ENCODE measurements at regions not wholly inside any gene's neighbourhood (a gene's known extent, or its start where the extent isn't known, plus 50 kb on each side); places are given as distances from the start of the nearest gene placed in this dataset.

DNA sequence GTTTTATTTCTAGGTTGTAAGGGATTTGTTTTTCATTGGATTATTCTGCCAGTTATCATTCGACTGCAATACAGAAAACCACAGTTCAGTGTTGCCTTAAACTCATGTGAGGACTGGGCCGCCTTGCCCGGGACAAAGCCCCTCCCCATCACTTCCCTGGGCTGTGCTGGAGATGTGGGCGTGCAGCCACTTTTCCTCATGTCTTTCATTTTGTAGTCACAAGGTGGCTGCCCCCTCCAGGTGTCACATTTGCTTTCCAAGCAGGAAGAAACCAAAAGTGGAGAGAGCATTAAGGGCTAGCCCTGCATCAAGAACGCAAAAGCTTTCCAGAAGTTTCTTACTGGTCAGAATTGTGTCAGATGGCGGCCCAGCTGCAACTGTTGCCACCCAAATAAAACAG is 492.5 kb upstream of the ID2 start:
- no peak overlapping the region for H3K9ac ChIP-seq (ENCODE audit: low read depth, low read length)
- H3K9me3 ChIP-seq (ENCODE audit: control insufficient read depth, insufficient read depth, low read length), result no peaks in the 10 kb centered on the region
- no peak overlapping the region for H3K4me3 ChIP-seq (ENCODE audit: low read depth, low read length)
- no peaks in the 10 kb centered on the region for H3K36me3 ChIP-seq (ENCODE audit: control insufficient read depth, insufficient read depth, low read length)
- no peaks in the 10 kb centered on the region for H3K27me3 ChIP-seq (ENCODE audit: control insufficient read depth, insufficient read depth, low read length)
- peaks cover 12% of the 10 kb centered on the region for H3K4me1 ChIP-seq (ENCODE audit: control insufficient read depth, insufficient read depth, low read length)

DNA sequence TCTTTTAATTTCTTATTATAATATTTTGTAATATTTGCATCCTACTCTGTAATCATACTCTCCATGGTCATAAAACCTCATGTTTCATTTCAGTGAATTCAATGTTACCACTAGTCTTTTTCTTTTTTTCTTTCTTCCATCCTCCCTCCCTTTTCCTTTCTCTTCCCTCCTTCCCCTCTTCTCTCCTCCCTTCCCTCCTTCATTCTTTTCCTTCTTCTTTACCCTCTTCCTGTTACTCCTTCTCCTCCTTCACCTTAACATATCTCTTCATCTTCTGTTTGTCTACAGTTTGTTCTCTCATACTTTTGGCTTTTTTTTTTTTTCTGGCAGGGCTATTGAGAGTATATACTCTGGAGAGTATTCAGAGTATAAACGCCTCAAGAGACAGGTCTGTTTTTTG is 491.6 kb upstream of the ID2 start:
- peaks cover 12% of the 10 kb centered on the region for H3K4me1 ChIP-seq (ENCODE audit: control insufficient read depth, insufficient read depth, low read length)
- H3K27me3 ChIP-seq (ENCODE audit: control insufficient read depth, insufficient read depth, low read length), result no peaks in the 10 kb centered on the region
- no peaks in the 10 kb centered on the region for H3K36me3 ChIP-seq (ENCODE audit: control insufficient read depth, insufficient read depth, low read length)
- no peak overlapping the region for H3K9ac ChIP-seq (ENCODE audit: low read depth, low read length)
- no peaks in the 10 kb centered on the region for H3K9me3 ChIP-seq (ENCODE audit: control insufficient read depth, insufficient read depth, low read length)
- H3K4me3 ChIP-seq (ENCODE audit: low read depth, low read length), result no peak overlapping the region

DNA sequence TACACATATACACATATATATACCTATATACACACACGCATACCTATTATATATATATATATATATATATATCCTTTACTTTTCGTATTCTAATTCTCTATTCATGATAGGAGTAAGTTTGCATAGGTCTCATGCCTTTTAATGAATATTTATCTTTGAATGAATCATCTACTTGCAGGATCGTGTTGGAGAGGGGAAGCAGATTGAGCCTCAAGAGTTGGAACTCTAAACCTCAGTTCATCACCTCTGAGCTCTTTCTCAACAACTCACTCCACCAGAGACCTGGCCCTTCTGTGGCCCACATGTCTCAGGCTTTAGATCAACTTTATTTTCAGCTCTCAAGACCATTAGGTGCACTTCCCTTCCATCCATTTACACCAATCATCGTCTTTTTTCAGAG is 490.4 kb upstream of the ID2 start:
- H3K4me3 ChIP-seq (ENCODE audit: low read depth, low read length), result no peak overlapping the region
- H3K27me3 ChIP-seq (ENCODE audit: control insufficient read depth, insufficient read depth, low read length), result no peaks in the 10 kb centered on the region
- H3K36me3 ChIP-seq (ENCODE audit: control insufficient read depth, insufficient read depth, low read length), result no peaks in the 10 kb centered on the region
- H3K9ac ChIP-seq (ENCODE audit: low read depth, low read length), result no peak overlapping the region
- no peaks in the 10 kb centered on the region for H3K9me3 ChIP-seq (ENCODE audit: control insufficient read depth, insufficient read depth, low read length)
- H3K4me1 ChIP-seq (ENCODE audit: control insufficient read depth, insufficient read depth, low read length), result peaks cover 12% of the 10 kb centered on the region

DNA sequence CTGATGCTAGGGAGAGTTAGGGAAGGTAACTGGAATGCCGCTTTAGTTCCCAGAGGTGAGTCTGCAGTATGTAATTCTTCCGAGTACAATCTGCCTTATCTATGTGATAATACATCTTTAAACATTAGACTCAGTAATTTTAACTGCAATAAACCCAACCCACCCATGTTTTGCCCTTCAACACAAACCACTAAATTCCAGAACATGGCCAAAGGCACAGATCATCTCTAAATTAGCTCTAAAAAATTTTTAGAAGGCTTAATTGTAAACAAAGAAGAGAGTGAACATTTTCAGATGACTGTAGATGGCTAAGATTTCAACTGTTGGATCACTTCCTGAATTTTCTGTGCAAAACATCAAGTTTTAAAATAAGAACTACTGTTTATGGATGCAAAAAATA is 488.7 kb upstream of the ID2 start:
- H3K4me3 ChIP-seq (ENCODE audit: low read depth, low read length), result no peak overlapping the region
- no peak overlapping the region for H3K9ac ChIP-seq (ENCODE audit: low read depth, low read length)
- H3K9me3 ChIP-seq (ENCODE audit: control insufficient read depth, insufficient read depth, low read length), result no peaks in the 10 kb centered on the region
- no peaks in the 10 kb centered on the region for H3K27me3 ChIP-seq (ENCODE audit: control insufficient read depth, insufficient read depth, low read length)
- H3K36me3 ChIP-seq (ENCODE audit: control insufficient read depth, insufficient read depth, low read length), result no peaks in the 10 kb centered on the region
- peaks cover 12% of the 10 kb centered on the region for H3K4me1 ChIP-seq (ENCODE audit: control insufficient read depth, insufficient read depth, low read length)

DNA sequence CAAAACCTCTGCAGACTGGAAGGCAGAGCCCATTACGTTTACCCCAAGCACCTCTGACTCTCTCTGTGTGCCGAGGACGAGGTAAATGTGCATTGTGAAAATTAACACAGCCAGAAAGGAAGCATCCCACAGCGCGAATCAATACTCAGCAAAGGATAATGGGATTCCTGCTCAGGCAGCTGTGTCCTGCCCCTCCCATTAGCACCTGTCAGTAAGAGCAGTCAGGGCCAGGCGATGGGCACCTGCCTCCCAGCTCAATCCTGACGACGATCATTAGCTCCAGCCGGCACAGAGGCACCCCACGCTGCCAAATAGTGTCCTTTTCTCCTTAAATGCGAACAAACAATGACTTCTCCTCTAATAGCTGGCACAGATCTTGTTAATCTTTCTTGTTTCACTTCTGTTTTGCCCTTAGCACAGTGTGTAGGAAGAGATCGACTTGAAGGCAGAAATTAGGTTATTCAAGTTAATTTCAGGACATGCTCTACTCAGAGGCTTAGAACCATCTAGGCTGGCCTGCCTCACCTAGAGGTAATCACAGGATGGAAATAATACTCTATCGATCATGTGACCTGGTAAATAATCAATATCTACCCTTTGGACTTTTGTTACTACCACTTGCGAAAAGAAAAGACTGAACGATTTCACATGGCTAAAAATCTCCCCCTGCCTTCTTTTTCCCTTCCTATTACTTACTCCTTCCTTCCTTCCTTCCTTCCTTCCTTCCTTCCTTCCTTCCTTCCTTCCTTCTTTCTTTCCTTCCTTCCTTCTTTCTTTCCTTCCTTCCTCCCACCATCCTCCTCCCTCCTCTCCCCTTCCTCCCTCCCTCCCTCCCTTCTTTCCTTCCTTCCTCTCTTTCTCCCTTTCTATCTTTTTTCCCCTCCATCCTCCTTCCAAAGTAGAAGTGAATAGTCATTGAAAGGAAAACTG is 487.9 kb upstream of the ID2 start:
- H3K4me1 ChIP-seq (ENCODE audit: control insufficient read depth, insufficient read depth, low read length), result peaks cover 12% of the 10 kb centered on the region
- no peaks in the 10 kb centered on the region for H3K9me3 ChIP-seq (ENCODE audit: control insufficient read depth, insufficient read depth, low read length)
- no peaks in the 10 kb centered on the region for H3K36me3 ChIP-seq (ENCODE audit: control insufficient read depth, insufficient read depth, low read length)
- H3K27me3 ChIP-seq (ENCODE audit: control insufficient read depth, insufficient read depth, low read length), result no peaks in the 10 kb centered on the region
- no peak overlapping the region for H3K9ac ChIP-seq (ENCODE audit: low read depth, low read length)
- H3K4me3 ChIP-seq (ENCODE audit: low read depth, low read length), result no peak overlapping the region

DNA sequence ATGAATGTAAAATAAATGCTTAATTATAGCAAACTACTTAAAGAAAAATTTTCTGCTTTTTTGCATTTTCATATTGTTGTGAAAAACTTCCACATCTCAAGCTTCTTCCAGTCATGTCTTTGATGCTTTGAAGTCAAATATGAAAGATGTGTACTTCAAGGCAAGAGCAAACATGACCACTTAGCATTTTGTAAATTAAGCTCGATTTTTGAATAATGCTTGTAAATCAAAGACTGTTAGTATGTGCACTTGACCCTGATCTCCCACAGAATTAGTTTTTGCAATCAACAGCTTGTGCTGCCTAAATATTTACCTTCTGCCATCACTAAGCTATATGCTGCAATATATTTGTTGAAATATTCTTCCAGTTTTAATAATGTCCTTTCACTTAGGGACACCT is 486.1 kb upstream of the ID2 start:
- no peaks in the 10 kb centered on the region for H3K27me3 ChIP-seq (ENCODE audit: control insufficient read depth, insufficient read depth, low read length)
- no peak overlapping the region for H3K9ac ChIP-seq (ENCODE audit: low read depth, low read length)

DNA sequence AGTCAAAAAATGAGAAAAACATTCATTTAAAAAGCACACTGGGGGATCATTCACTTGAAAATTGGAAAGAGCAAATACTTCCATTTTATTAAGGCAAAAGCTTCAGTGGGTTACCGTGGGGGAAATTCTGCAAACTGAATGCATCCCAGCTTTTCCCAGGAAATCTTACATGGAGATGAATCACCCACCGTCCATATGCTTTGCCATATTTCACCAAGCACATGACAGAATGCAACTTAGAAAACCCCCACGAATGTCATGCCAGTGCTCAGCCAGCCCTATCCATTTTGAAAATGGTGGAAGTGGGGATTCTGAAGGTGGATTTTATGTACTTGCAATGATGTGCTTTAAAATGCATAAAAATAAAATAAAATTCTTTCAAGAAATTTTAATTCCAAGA is 485.5 kb upstream of the ID2 start:
- H3K9ac ChIP-seq (ENCODE audit: low read depth, low read length), result no peak overlapping the region
- no peaks in the 10 kb centered on the region for H3K27me3 ChIP-seq (ENCODE audit: control insufficient read depth, insufficient read depth, low read length)
- peaks cover 12% of the 10 kb centered on the region for H3K4me1 ChIP-seq (ENCODE audit: control insufficient read depth, insufficient read depth, low read length)

More for the DNA sequence above, 486.1 kb upstream of the ID2 start:
- Histone ChIP-seq H3K4me1 (ENCODE audit: control insufficient read depth, insufficient read depth, low read length) (peaks cover 12% of the 10 kb centered on the region), H3K4me3 (ENCODE audit: low read depth, low read length) (no peak overlapping the region), H3K36me3 (ENCODE audit: control insufficient read depth, insufficient read depth, low read length) (no peaks in the 10 kb centered on the region), H3K9me3 (ENCODE audit: control insufficient read depth, insufficient read depth, low read length) (no peaks in the 10 kb centered on the region)

DNA sequence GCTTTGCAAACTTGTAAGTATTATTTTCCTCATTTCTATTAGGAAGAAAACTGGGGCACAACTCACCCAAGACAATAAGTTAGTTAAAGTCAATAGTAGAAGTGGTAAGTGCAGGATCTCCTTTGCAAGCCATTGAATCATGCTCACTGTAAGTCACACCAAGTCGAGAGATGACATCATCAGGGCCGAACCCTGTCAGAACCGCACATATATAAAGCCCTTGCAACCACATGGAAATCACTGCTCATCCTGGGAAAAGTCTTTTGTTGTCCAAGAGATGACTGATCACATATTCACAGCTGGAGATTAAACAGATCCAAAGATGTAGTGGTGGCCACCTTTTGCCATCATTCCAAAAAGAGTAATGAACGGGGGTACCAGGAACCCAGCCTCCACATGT is 484.8 kb upstream of the ID2 start:
- Histone ChIP-seq H3K9me3 (ENCODE audit: control insufficient read depth, insufficient read depth, low read length) (no peaks in the 10 kb centered on the region), H3K4me3 (ENCODE audit: low read depth, low read length) (no peak overlapping the region), H3K36me3 (ENCODE audit: control insufficient read depth, insufficient read depth, low read length) (no peaks in the 10 kb centered on the region), H3K9ac (ENCODE audit: low read depth, low read length) (no peak overlapping the region), H3K4me1 (ENCODE audit: control insufficient read depth, insufficient read depth, low read length) (peaks cover 12% of the 10 kb centered on the region), H3K27me3 (ENCODE audit: control insufficient read depth, insufficient read depth, low read length) (no peaks in the 10 kb centered on the region)

More for the DNA sequence above, 485.5 kb upstream of the ID2 start:
- no peaks in the 10 kb centered on the region for H3K36me3 ChIP-seq (ENCODE audit: control insufficient read depth, insufficient read depth, low read length)
- no peak overlapping the region for H3K4me3 ChIP-seq (ENCODE audit: low read depth, low read length)
- H3K9me3 ChIP-seq (ENCODE audit: control insufficient read depth, insufficient read depth, low read length), result no peaks in the 10 kb centered on the region

DNA sequence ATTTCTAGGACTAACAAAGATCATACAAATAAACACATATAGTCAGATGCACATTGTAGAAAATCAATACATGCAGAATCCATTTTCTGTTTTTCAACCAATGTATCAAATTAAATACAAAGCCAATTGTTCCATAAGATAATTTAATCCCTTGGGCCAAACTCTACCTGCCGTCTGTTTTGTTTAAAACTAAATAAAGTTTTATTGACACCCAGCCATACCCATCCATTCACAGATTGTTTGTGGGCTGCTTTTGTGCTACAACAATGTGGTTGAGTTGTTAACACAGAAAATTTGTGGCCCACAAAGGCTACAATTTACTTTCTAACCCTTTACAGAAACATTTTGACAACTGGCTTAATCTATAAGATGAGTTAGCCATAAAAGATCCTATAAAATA is 484.0 kb upstream of the ID2 start:
- Histone ChIP-seq H3K27me3 (ENCODE audit: control insufficient read depth, insufficient read depth, low read length) (no peaks in the 10 kb centered on the region), H3K4me3 (ENCODE audit: low read depth, low read length) (no peak overlapping the region), H3K36me3 (ENCODE audit: control insufficient read depth, insufficient read depth, low read length) (no peaks in the 10 kb centered on the region), H3K9ac (ENCODE audit: low read depth, low read length) (no peak overlapping the region), H3K4me1 (ENCODE audit: control insufficient read depth, insufficient read depth, low read length) (peaks cover 12% of the 10 kb centered on the region), H3K9me3 (ENCODE audit: control insufficient read depth, insufficient read depth, low read length) (no peaks in the 10 kb centered on the region)

DNA sequence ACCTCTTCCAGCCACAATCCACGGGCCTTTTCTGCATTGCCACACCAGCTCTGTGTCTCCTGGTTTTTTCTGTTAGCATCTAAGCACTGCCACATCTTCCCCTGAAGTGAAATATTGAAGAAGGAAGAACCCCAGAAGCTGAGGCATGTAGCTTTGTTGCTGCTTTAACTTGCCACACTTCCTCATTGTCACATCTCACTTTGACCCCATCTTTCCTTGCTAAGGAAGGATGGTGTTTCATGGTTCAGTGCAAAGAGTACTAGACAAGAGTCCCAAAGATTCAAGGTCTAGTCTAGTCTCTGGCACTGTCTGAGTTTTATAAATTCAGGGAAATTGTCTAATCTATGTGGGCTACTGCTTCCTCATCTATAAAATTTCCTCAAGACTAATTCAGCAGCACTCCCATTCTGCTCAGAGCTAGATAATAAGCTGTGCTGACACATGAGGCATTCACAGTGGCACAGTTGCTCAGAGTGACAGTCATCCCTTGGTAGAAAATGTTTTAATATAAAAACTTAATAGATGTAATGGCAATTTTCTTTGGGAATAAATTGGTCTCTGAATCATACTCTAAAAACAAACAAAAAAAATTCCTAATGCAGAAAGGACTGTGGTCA is 483.0 kb upstream of the ID2 start:
- no peaks in the 10 kb centered on the region for H3K27me3 ChIP-seq (ENCODE audit: control insufficient read depth, insufficient read depth, low read length)
- H3K4me3 ChIP-seq (ENCODE audit: low read depth, low read length), result no peak overlapping the region
- no peak overlapping the region for H3K9ac ChIP-seq (ENCODE audit: low read depth, low read length)
- no peaks in the 10 kb centered on the region for H3K36me3 ChIP-seq (ENCODE audit: control insufficient read depth, insufficient read depth, low read length)
- H3K9me3 ChIP-seq (ENCODE audit: control insufficient read depth, insufficient read depth, low read length), result no peaks in the 10 kb centered on the region
- H3K4me1 ChIP-seq (ENCODE audit: control insufficient read depth, insufficient read depth, low read length), result peaks cover 3% of the 10 kb centered on the region

DNA sequence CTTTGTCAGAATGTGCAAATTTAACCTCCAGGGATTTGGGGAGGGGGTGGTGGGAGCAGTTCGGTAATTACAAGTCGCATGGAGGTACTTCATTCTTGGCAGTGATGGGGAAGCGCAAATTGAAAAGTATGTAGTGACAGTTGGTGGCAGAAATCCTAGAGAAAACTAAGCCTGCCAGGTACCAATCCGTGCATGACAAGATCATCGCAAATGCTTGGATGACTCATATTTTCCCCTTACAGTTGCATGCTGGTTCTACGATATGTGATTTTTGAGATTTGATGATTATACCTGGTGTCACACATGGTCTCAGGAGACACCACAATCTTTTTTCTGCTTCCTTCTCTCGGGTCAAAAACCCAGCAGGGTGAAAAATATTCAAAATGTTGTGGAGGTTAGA is 479.7 kb upstream of the ID2 start:
- Histone ChIP-seq H3K4me3 (ENCODE audit: low read depth, low read length) (no peak overlapping the region), H3K4me1 (ENCODE audit: control insufficient read depth, insufficient read depth, low read length) (no peaks in the 10 kb centered on the region), H3K9me3 (ENCODE audit: control insufficient read depth, insufficient read depth, low read length) (no peaks in the 10 kb centered on the region), H3K27me3 (ENCODE audit: control insufficient read depth, insufficient read depth, low read length) (no peaks in the 10 kb centered on the region), H3K9ac (ENCODE audit: low read depth, low read length) (no peak overlapping the region), H3K36me3 (ENCODE audit: control insufficient read depth, insufficient read depth, low read length) (no peaks in the 10 kb centered on the region)

DNA sequence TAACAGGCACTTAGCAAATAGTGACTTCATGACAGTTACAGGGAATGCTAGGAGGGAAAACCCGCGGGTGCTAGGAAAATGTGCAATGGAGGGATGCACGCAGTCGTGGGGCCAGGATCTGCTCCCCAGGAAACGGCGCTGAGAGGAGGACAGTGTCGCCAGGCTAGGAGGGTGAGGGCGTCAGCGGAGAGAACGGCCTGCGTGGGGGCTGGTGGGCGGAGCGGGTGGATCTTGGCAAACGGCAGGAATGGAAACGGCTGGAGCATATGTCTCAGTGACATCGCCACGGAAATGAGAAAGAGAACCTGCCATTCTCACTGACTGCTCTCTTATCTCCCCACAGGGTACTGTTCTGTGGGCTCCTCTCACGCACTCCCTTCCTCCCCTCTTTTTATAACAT is 478.5 kb upstream of the ID2 start:
- Histone ChIP-seq H3K27me3 (ENCODE audit: control insufficient read depth, insufficient read depth, low read length) (no peaks in the 10 kb centered on the region), H3K9me3 (ENCODE audit: control insufficient read depth, insufficient read depth, low read length) (no peaks in the 10 kb centered on the region), H3K4me3 (ENCODE audit: low read depth, low read length) (no peak overlapping the region), H3K4me1 (ENCODE audit: control insufficient read depth, insufficient read depth, low read length) (no peaks in the 10 kb centered on the region), H3K36me3 (ENCODE audit: control insufficient read depth, insufficient read depth, low read length) (no peaks in the 10 kb centered on the region), H3K9ac (ENCODE audit: low read depth, low read length) (no peak overlapping the region)
